Loucy (cell line): ENCODE measurements at regions not wholly inside any gene's neighbourhood (a gene's known extent, or its start where the extent isn't known, plus 50 kb on each side); places are given as distances from the start of the nearest gene placed in this dataset.

Source experiments
- H2AFZ ChIP-seq: fragments of 200-600 bp; sonication (generic); 2 replicates; pipeline ENCODE4 v1.6.0; 2016; ENCODE audit warnings: antibody characterized with exemption, mild to moderate bottlenecking, low read length, moderate library complexity
- H3F3A ChIP-seq: fragments of 200-600 bp; 2 replicates; pipeline ENCODE4 v1.6.0; 2016; ENCODE audit warnings: antibody characterized with exemption, low read depth, mild to moderate bottlenecking
- H3K27me3 ChIP-seq: fragments of 200-600 bp; sonication (generic); 2 replicates; pipeline ENCODE4 v1.6.1; 2014; ENCODE audit warnings: low read length, mild to moderate bottlenecking; ENCODE audit not compliant: insufficient read depth, poor library complexity, severe bottlenecking
- H3K36me3 ChIP-seq: fragments of 200-600 bp; sonication (generic); 2 replicates; pipeline ENCODE4 v1.6.1; 2016; ENCODE audit warnings: low read length; ENCODE audit not compliant: insufficient read depth
- H3K4me1 ChIP-seq: fragments of 200-600 bp; sonication (generic); 2 replicates; pipeline ENCODE4 v1.5.1; 2014; ENCODE audit warnings: low read length, mild to moderate bottlenecking; ENCODE audit not compliant: insufficient read depth, poor library complexity, severe bottlenecking
- H3K4me2 ChIP-seq: fragments of 200-600 bp; sonication (generic); 2 replicates; pipeline ENCODE4 v1.6.0; 2014; ENCODE audit warnings: antibody characterized with exemption, low read length, low read depth, mild to moderate bottlenecking; ENCODE audit not compliant: poor library complexity, severe bottlenecking
- H3K4me3 ChIP-seq: fragments of 200-600 bp; sonication (generic); 2 replicates; pipeline ENCODE4 v1.5.1; 2014; ENCODE audit warnings: low read length, mild to moderate bottlenecking, mixed read lengths; ENCODE audit not compliant: poor library complexity, severe bottlenecking
- H3K79me2 ChIP-seq: fragments of 200-600 bp; sonication (generic); 2 replicates; pipeline ENCODE4 v1.6.1; 2014; ENCODE audit warnings: low read length; ENCODE audit not compliant: insufficient read depth
- H3K9ac ChIP-seq: fragments of 200-600 bp; sonication (generic); 2 replicates; pipeline ENCODE4 v1.6.0; 2014; ENCODE audit warnings: mild to moderate bottlenecking, low read depth, low read length, moderate library complexity; ENCODE audit not compliant: poor library complexity, severe bottlenecking
- H3K9me2 ChIP-seq: fragments of 200-600 bp; sonication (generic); replicated peaks from 2 replicates; pipeline ENCODE4 v1.6.1; 2016; ENCODE audit warnings: low read depth, low read length, mixed read lengths
- H3K9me3 ChIP-seq: fragments of 200-600 bp; sonication (generic); 2 replicates; pipeline ENCODE4 v1.6.1; 2014; ENCODE audit warnings: mild to moderate bottlenecking, antibody characterized with exemption, low read length, low read depth; ENCODE audit not compliant: insufficient read depth
- H4K20me1 ChIP-seq: fragments of 200-600 bp; sonication (generic); 2 replicates; pipeline ENCODE4 v1.6.0; 2014; ENCODE audit warnings: antibody characterized with exemption, low read length, mild to moderate bottlenecking; ENCODE audit not compliant: insufficient read depth, poor library complexity, severe bottlenecking
- EZH2phosphoT487 ChIP-seq: fragments of 200-600 bp; IDR thresholded peaks from 2 replicates; pipeline ENCODE4 v1.6.1; 2018; ENCODE audit warnings: antibody characterized with exemption, mild to moderate bottlenecking, moderate library complexity, borderline replicate concordance
- TF ChIP-seq, protein P1 (sequence below): fragments of 200-600 bp; sonication (generic); conservative IDR thresholded peaks from 2 replicates; pipeline ENCODE4 v1.5.1; 2014; ENCODE audit warnings: mild to moderate bottlenecking, antibody characterized with exemption, low read length

DNA sequence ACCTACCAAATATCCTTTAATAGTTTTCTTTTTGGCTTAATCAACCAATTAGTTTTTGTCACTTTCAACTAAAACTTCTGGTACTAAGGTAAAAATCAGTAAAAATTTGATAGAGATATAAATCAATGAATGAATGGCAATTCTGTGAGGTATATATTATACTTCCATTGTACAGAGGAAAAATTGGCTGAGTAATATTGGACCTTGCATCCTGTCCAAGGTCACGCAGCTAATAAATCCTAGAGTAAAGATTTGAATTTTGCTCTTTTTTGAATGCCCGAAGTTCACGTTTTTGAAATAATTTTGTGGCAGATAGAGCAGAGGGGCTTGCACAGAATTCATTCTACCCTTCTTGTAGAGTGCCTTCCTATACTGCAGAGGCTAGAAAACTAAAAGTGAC, 81.1 kb upstream of the ZNF280D start:
- no peak overlapping the region for H3K9ac ChIP-seq
- H3K4me2 ChIP-seq, result peak overlapping the region; percentile 52
- TF ChIP-seq EZH2phosphoT487, result no peak
- TF ChIP-seq, protein P1, sequence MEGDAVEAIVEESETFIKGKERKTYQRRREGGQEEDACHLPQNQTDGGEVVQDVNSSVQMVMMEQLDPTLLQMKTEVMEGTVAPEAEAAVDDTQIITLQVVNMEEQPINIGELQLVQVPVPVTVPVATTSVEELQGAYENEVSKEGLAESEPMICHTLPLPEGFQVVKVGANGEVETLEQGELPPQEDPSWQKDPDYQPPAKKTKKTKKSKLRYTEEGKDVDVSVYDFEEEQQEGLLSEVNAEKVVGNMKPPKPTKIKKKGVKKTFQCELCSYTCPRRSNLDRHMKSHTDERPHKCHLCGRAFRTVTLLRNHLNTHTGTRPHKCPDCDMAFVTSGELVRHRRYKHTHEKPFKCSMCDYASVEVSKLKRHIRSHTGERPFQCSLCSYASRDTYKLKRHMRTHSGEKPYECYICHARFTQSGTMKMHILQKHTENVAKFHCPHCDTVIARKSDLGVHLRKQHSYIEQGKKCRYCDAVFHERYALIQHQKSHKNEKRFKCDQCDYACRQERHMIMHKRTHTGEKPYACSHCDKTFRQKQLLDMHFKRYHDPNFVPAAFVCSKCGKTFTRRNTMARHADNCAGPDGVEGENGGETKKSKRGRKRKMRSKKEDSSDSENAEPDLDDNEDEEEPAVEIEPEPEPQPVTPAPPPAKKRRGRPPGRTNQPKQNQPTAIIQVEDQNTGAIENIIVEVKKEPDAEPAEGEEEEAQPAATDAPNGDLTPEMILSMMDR, result no peak
- no peaks in the 10 kb centered on the region for H3K79me2 ChIP-seq
- peak overlapping the region; percentile 4 for H3K4me3 ChIP-seq
- peaks cover 30% of the 10 kb centered on the region for H3K4me1 ChIP-seq
- no peak overlapping the region for H2AFZ ChIP-seq
- H3K9me2 ChIP-seq, result no peaks in the 10 kb centered on the region
- H3K9me3 ChIP-seq, result peaks cover 6% of the 10 kb centered on the region; the same call in 1 of the 2 replicates
- no peaks in the 10 kb centered on the region for H3K36me3 ChIP-seq
- H4K20me1 ChIP-seq, result no peaks in the 10 kb centered on the region
- no peaks in the 10 kb centered on the region for H3K27me3 ChIP-seq
- peaks cover 7% of the 10 kb centered on the region; the same call in 1 of the 2 replicates for H3F3A ChIP-seq

DNA sequence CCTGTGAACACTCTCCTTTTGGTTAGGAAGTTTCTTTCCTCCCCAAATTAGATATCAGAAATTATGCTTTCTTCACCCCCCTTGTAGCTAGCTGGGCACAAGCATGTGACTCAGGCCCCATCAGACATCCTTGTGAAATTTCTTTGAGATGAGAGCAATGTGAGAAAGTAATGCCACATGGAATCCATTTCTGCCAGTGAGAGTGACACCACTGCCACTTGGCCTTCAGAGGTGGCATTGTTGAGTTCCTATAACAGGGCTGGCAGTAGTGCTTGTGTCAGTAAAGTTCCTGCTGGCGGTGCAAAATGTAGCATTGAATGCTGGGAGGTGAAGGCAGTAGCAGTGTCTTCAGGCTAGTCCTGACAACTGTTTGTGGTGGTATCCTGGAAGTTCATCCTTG, 80.7 kb upstream of the ZNF280D start:
- Histone ChIP-seq H3K9me3 (peaks cover 6% of the 10 kb centered on the region; the same call in 1 of the 2 replicates), H4K20me1 (no peaks in the 10 kb centered on the region), H3K4me1 (peaks cover 30% of the 10 kb centered on the region), H3K9ac (no peak overlapping the region), H3K9me2 (no peaks in the 10 kb centered on the region), H2AFZ (no peak overlapping the region), H3K4me3 (no peak overlapping the region), H3K27me3 (no peaks in the 10 kb centered on the region), H3F3A (peaks cover 7% of the 10 kb centered on the region; the same call in 1 of the 2 replicates), H3K4me2 (peak overlapping the region; percentile 52), H3K79me2 (no peaks in the 10 kb centered on the region), H3K36me3 (no peaks in the 10 kb centered on the region)
- TF ChIP-seq, protein P1, result no peak; the same call in 1 of the 2 replicates
- TF ChIP-seq EZH2phosphoT487, result no peak

DNA sequence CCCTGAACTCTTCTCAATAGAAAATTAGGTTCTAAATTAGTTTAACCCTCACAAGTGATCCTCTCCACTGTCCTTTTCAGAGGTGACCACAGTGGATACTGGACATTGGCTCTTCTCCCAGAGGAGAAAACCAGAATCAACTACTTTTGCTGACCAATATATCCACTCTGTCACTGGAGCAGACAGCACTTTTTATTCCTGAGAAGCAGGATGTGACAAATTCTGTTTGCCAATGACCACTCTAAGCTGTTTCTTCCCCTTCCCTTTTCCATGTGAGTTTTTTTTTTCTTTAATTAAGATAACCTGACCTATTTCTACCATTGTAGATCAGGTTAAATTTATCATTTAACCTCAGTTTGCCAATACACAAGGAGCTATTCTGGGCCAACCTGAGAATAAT, 79.7 kb upstream of the ZNF280D start:
- H2AFZ ChIP-seq, result no peak overlapping the region
- peaks cover 30% of the 10 kb centered on the region for H3K4me1 ChIP-seq
- H4K20me1 ChIP-seq, result no peaks in the 10 kb centered on the region
- peaks cover 7% of the 10 kb centered on the region; the same call in 1 of the 2 replicates for H3F3A ChIP-seq
- H3K27me3 ChIP-seq, result no peaks in the 10 kb centered on the region
- H3K9ac ChIP-seq, result no peak overlapping the region
- H3K79me2 ChIP-seq, result no peaks in the 10 kb centered on the region
- no peaks in the 10 kb centered on the region for H3K36me3 ChIP-seq
- H3K4me3 ChIP-seq, result no peak overlapping the region
- peaks cover 11% of the 10 kb centered on the region; the same call in 1 of the 2 replicates for H3K9me3 ChIP-seq
- no peaks in the 10 kb centered on the region for H3K9me2 ChIP-seq
- TF ChIP-seq, protein P1, result no peak
- no peak for TF ChIP-seq EZH2phosphoT487
- no peak overlapping the region for H3K4me2 ChIP-seq
